GM12801 (cell line): ENCODE measurements at regions not wholly inside any gene's neighbourhood (a gene's known extent, or its start where the extent isn't known, plus 50 kb on each side); places are given as distances from the start of the nearest gene placed in this dataset.

ENCODE experiments used
- TF ChIP-seq, protein P1 (sequence below): IDR thresholded peaks from one replicate; pipeline ENCODE4 v1.5.1; 2011; ENCODE audit warnings: control low read depth; ENCODE audit not compliant: insufficient read length; ENCODE audit errors: extremely low read depth

DNA sequence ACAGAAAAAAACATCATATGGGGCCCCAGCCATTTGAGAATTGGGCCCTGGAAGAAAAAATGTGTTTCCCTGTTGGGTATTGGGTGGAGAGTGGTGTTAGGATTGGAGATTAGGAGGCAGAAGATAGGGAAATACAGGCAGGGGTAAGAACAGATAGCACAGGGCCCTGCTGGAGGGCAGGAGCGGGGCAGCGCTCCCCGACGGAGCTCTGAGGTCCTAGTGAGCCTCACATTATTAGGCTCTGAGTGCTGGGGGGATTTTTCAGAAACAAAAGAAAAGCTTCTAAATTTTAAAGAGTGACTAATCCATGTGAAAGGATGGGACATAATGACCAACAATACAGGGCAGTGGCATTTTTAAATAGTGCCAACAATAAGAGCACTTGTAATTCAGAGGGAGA lies 241.2 kb downstream of the SOX2 start:
- TF ChIP-seq, protein P1, sequence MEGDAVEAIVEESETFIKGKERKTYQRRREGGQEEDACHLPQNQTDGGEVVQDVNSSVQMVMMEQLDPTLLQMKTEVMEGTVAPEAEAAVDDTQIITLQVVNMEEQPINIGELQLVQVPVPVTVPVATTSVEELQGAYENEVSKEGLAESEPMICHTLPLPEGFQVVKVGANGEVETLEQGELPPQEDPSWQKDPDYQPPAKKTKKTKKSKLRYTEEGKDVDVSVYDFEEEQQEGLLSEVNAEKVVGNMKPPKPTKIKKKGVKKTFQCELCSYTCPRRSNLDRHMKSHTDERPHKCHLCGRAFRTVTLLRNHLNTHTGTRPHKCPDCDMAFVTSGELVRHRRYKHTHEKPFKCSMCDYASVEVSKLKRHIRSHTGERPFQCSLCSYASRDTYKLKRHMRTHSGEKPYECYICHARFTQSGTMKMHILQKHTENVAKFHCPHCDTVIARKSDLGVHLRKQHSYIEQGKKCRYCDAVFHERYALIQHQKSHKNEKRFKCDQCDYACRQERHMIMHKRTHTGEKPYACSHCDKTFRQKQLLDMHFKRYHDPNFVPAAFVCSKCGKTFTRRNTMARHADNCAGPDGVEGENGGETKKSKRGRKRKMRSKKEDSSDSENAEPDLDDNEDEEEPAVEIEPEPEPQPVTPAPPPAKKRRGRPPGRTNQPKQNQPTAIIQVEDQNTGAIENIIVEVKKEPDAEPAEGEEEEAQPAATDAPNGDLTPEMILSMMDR: no peak

DNA sequence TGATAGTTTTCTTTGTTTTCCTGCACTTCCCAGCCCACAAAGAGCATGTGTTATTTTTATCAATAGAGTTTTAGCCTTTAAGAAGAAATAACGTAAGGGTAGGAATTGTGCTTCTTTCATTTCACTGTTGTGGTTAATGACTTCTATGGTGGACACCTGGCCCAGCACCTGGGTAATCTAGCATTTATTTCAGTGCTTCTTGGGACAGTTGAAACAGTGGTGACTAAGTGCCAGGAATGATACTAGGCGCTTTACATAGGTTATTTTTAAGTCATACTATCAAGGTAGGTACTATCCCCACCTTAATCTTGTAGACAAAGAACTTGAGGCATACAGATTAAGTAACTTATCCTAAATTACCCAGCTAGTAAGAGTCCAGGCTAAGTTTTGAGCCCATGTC lies 243.8 kb downstream of the SOX2 start:
- TF ChIP-seq, protein P1: no peak

DNA sequence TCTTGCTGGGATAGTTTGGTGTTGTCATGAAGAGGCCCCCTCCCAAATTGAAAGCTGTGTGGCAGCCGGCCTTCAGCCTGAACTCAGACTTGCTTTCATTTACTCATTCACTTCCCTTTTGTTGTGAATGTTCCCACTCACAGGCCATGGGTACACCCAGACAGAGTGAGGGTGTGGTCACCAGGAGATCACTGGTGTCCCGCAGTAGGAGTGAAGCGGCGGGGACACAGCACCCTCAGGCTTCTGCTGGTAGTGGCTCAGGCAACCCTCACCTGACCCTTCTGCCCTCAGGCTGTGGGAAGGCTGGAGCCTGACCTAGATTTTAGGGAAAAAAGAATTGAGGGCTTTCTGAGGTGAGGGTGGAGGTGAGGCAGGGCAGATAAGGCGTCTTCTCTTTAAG lies 244.4 kb downstream of the SOX2 start:
- TF ChIP-seq, protein P1: no peak

DNA sequence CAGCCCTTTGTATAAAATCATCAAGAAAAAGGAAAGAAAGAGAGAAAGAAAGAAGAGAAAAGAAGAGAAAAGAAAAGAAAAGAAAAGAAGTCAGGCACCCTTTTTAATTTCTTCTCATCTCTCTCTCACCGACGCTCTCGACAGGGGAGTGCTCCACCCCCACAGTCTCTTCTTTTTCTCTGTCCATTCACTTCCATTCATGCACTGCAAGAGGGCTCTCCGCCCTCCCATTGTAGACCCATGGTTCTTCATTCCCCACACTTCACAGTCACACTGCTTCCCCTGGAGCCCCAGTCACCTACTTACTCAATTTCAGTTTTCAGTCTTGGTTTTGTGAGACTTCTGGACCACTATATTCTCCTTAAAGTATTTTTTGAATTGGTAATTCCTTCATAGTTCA lies 254.7 kb downstream of the SOX2 start:
- TF ChIP-seq, protein P1: no peak

DNA sequence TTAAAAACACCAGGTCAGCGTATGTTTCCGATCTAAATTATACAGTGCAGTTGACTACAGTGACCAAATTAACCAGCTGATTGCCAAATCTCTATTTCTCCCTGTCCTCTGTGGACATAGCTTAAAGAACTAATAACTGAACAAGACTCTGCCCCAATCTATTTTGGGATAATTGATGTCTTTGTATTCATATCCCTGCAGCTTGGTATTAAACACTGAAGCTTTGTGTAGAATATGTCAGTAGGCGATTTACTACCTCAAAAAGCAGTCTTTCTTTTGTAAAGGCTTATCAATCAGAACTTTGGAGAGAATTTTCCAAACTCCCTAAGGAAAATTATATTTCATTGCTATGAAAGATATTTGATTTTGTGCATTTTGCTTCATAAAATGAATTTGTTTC lies 258.2 kb downstream of the SOX2 start:
- TF ChIP-seq, protein P1: no peak

DNA sequence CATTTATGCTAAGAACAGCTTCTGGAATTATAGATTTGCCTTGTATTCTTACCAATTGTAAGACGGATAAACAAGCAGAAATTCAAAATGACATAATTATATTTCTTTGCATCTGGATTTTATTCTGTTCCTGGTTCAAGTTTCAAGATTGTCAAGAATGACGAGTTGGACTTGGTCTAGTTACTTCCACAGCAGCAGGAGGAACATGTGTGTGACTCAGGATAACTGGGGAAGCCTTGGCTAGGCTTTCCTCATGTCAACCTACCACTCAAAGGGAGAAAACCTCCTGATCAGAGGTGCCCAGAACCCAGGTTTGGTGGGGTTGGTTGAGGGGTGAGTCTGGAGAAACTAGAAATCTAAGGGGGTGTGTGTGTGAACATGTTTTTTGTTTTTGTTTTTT lies 259.7 kb downstream of the SOX2 start:
- TF ChIP-seq, protein P1: no peak

DNA sequence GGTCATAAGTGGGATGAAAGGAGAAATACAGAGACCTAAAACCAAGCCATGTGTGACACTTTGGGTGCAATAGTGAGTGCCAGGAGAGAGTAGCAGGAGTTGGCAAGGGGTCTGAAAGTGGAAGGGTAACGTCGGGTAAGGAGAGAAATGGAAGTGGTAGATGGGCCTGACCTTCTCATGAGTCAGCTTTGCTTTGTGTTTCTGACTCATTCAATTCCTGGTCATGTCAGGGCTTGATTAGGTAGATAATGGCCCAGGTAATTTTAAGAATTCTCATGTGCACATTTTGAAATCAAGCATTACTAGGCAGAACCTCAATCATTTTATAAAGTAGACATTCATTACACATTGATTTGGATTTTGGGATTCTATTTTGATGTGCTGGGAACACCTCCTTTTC lies 262.5 kb downstream of the SOX2 start:
- TF ChIP-seq, protein P1: no peak

DNA sequence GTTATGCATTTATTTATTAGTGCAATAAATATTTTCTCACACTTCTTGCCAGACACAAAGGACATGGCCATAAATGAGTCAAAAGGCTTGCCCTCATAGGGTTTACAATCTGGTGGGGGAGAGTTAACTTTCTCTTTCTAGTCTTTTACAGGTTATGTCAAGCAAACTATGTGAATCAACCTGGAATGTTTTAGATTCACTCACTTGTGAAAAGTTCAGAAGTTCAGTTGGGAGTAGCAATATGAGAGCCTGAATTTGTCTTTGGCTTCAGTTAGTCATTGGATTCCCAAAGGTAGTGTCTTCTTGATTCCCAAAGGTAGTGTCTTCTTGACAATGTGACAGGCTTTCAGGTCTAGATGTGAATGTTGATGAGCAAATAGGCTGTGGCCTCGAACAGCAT lies 264.8 kb downstream of the SOX2 start:
- TF ChIP-seq, protein P1: no peak
